Loucy (cell line): ENCODE measurements at regions not wholly inside any gene's neighbourhood (a gene's known extent, or its start where the extent isn't known, plus 50 kb on each side); places are given as distances from the start of the nearest gene placed in this dataset.
"Not testable (repeated sequence)": the region's sequence is repeated elsewhere in the genome, so short reads cannot be mapped to it uniquely, and the experiment has no call there.

ENCODE experiments used
- H2AFZ ChIP-seq: fragments of 200-600 bp; sonication (generic); 2 replicates; pipeline ENCODE4 v1.6.0; 2016; ENCODE audit warnings: antibody characterized with exemption, mild to moderate bottlenecking, low read length, moderate library complexity
- H3F3A ChIP-seq: fragments of 200-600 bp; 2 replicates; pipeline ENCODE4 v1.6.0; 2016; ENCODE audit warnings: antibody characterized with exemption, low read depth, mild to moderate bottlenecking
- H3K27me3 ChIP-seq: fragments of 200-600 bp; sonication (generic); 2 replicates; pipeline ENCODE4 v1.6.1; 2014; ENCODE audit warnings: low read length, mild to moderate bottlenecking; ENCODE audit not compliant: insufficient read depth, poor library complexity, severe bottlenecking
- H3K36me3 ChIP-seq: fragments of 200-600 bp; sonication (generic); 2 replicates; pipeline ENCODE4 v1.6.1; 2016; ENCODE audit warnings: low read length; ENCODE audit not compliant: insufficient read depth
- H3K4me1 ChIP-seq: fragments of 200-600 bp; sonication (generic); 2 replicates; pipeline ENCODE4 v1.5.1; 2014; ENCODE audit warnings: low read length, mild to moderate bottlenecking; ENCODE audit not compliant: insufficient read depth, poor library complexity, severe bottlenecking
- H3K4me2 ChIP-seq: fragments of 200-600 bp; sonication (generic); 2 replicates; pipeline ENCODE4 v1.6.0; 2014; ENCODE audit warnings: antibody characterized with exemption, low read length, low read depth, mild to moderate bottlenecking; ENCODE audit not compliant: poor library complexity, severe bottlenecking
- H3K4me3 ChIP-seq: fragments of 200-600 bp; sonication (generic); 2 replicates; pipeline ENCODE4 v1.5.1; 2014; ENCODE audit warnings: low read length, mild to moderate bottlenecking, mixed read lengths; ENCODE audit not compliant: poor library complexity, severe bottlenecking
- H3K79me2 ChIP-seq: fragments of 200-600 bp; sonication (generic); 2 replicates; pipeline ENCODE4 v1.6.1; 2014; ENCODE audit warnings: low read length; ENCODE audit not compliant: insufficient read depth
- H3K9ac ChIP-seq: fragments of 200-600 bp; sonication (generic); 2 replicates; pipeline ENCODE4 v1.6.0; 2014; ENCODE audit warnings: mild to moderate bottlenecking, low read depth, low read length, moderate library complexity; ENCODE audit not compliant: poor library complexity, severe bottlenecking
- H3K9me2 ChIP-seq: fragments of 200-600 bp; sonication (generic); replicated peaks from 2 replicates; pipeline ENCODE4 v1.6.1; 2016; ENCODE audit warnings: low read depth, low read length, mixed read lengths
- H3K9me3 ChIP-seq: fragments of 200-600 bp; sonication (generic); 2 replicates; pipeline ENCODE4 v1.6.1; 2014; ENCODE audit warnings: mild to moderate bottlenecking, antibody characterized with exemption, low read length, low read depth; ENCODE audit not compliant: insufficient read depth
- H4K20me1 ChIP-seq: fragments of 200-600 bp; sonication (generic); 2 replicates; pipeline ENCODE4 v1.6.0; 2014; ENCODE audit warnings: antibody characterized with exemption, low read length, mild to moderate bottlenecking; ENCODE audit not compliant: insufficient read depth, poor library complexity, severe bottlenecking
- CTCF ChIP-seq: fragments of 200-600 bp; sonication (generic); conservative IDR thresholded peaks from 2 replicates; pipeline ENCODE4 v1.5.1; 2014; ENCODE audit warnings: mild to moderate bottlenecking, antibody characterized with exemption, low read length
- EZH2phosphoT487 ChIP-seq: fragments of 200-600 bp; IDR thresholded peaks from 2 replicates; pipeline ENCODE4 v1.6.1; 2018; ENCODE audit warnings: antibody characterized with exemption, mild to moderate bottlenecking, moderate library complexity, borderline replicate concordance

- H3K9ac ChIP-seq, result no peak overlapping the region
- no peaks in the 10 kb centered on the region for H3K9me3 ChIP-seq
Measured at GRCh38 chr12:82300611-82301010, 57.6 kb downstream of the CCDC59 start.

DNA sequence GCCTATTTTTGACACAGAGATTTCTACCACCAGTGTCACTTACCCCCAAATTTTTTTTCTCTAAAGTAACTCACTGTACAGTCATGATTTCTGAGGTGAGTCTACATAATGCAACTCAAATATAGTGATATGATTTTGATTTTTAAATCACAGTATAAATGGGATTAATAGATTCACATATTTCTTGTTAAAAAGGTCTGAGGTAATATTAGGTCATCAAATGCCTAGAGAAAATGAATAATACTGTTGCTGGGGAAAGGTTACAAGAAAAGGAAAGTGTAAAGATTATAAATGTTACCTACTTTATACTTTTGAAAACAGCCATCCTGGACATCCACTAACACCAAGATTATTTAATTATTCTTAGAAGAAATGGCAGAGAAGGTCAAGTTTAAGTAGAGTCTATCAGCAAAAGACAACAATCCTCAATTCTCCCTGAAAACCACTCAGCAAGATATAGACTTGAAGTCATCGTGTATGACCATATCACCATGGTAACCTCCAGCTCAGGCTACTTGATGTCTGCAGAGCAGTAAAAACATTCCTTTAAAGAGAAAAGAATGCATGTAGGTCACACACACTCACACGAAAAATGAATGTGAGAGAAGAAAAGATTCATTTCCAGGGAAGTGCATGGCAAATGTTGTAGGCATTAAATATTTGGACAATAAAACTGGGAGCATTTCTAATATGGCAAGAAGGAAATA is 58.7 kb downstream of the CCDC59 start:
- no peaks in the 10 kb centered on the region for H3K9me2 ChIP-seq
- no peaks in the 10 kb centered on the region for H3K36me3 ChIP-seq
- TF ChIP-seq CTCF (no peak), EZH2phosphoT487 (no peak)
- no peaks in the 10 kb centered on the region for H3K9me3 ChIP-seq
- no peaks in the 10 kb centered on the region for H3K79me2 ChIP-seq
- H3K4me1 ChIP-seq, result no peaks in the 10 kb centered on the region
- H4K20me1 ChIP-seq, result no peaks in the 10 kb centered on the region
- no peak overlapping the region for H2AFZ ChIP-seq
- no peak overlapping the region for H3K4me3 ChIP-seq
- H3F3A ChIP-seq, result no peaks in the 10 kb centered on the region
- no peak overlapping the region for H3K4me2 ChIP-seq
- H3K9ac ChIP-seq, result no peak overlapping the region
- no peaks in the 10 kb centered on the region for H3K27me3 ChIP-seq

More at GRCh38 chr12:82300611-82301010, 57.6 kb downstream of the CCDC59 start:
- Histone ChIP-seq H3K4me3 (no peak overlapping the region), H3F3A (no peaks in the 10 kb centered on the region), H3K4me1 (no peaks in the 10 kb centered on the region), H3K9me2 (no peaks in the 10 kb centered on the region), H3K79me2 (no peaks in the 10 kb centered on the region), H3K27me3 (no peaks in the 10 kb centered on the region), H2AFZ (no peak overlapping the region), H3K4me2 (no peak overlapping the region), H3K36me3 (no peaks in the 10 kb centered on the region), H4K20me1 (no peaks in the 10 kb centered on the region)
- TF ChIP-seq EZH2phosphoT487 (no peak), CTCF (no peak)

GRCh38 chr12:82290415-82290814 is 67.8 kb downstream of the CCDC59 start:
- Histone ChIP-seq H3K9me2 (no peaks in the 10 kb centered on the region), H3K79me2 (no peaks in the 10 kb centered on the region), H3K36me3 (no peaks in the 10 kb centered on the region), H3K4me3 (no peak overlapping the region), H3K27me3 (no peaks in the 10 kb centered on the region), H4K20me1 (no peaks in the 10 kb centered on the region), H3K4me1 (no peaks in the 10 kb centered on the region), H3F3A (no peaks in the 10 kb centered on the region), H3K9me3 (no peaks in the 10 kb centered on the region), H3K4me2 (no peak overlapping the region), H3K9ac (no peak overlapping the region), H2AFZ (no peak overlapping the region)
- no peak for TF ChIP-seq CTCF
- TF ChIP-seq EZH2phosphoT487, result no peak

DNA sequence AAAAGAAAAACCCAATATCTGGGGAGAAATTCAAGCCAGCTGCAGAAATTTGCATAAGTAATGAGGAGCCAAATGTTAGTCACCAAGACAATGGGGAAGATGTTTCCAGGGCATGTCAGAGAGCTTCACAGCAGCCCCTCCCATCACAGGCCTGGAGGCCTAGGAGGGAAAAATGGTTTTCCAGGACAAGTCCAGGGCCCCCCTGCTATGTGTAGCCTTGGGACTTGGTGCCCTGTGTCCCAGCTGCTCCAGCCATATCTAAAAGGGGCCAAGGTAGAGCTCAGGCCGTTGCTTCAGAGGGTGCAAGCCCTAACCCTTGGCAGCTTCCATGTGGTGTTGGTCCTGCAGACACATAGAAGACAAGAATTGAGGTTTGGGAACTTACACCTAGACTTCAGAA is 76.9 kb downstream of the CCDC59 start:
- not testable (repeated sequence) for H3K4me1 ChIP-seq, H3K9ac ChIP-seq, H3K4me3 ChIP-seq, H3K36me3 ChIP-seq, H4K20me1 ChIP-seq, H3F3A ChIP-seq, H3K79me2 ChIP-seq, H3K4me2 ChIP-seq, H3K9me2 ChIP-seq, H3K27me3 ChIP-seq, H2AFZ ChIP-seq, H3K9me3 ChIP-seq
